Kasumi-1 (cell line): ENCODE measurements at regions not wholly inside any gene's neighbourhood (a gene's known extent, or its start where the extent isn't known, plus 50 kb on each side); places are given as distances from the start of the nearest gene placed in this dataset.
"Not testable (repeated sequence)": the region's sequence is repeated elsewhere in the genome, so short reads cannot be mapped to it uniquely, and the experiment has no call there.

ENCODE experiments used
- DNase-seq, 2 experiments: peaks; one replicate each; lab custom pipeline; 2025; lab: John Stamatoyannopoulos, UW

- no peak for DNase-seq
Measured at GRCh38 chr12:33187409-33187808, 252.2 kb downstream of the SYT10 start.

DNA sequence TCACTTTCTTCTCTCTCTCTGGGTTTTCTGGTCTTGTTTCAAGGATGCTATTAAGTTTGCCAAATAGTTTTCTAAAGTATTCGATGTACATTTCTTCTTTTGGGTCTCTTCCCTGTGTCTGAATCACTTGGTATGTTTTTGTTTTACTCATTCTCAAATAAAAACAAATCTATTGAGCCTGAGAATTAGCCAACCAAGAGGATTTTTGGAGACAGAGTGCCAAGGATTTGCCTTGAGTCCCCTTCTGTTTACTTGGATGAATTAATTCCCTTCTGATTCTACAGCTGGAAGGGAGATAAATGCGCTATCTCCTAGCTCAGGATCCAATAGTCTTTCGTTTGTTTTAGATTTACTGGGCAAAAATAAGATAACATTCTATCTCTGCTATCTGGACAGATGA lies 255.5 kb downstream of the SYT10 start:
- no peak for DNase-seq

- DNase-seq = no peak
Measured at GRCh38 chr12:33182485-33182884, 257.1 kb downstream of the SYT10 start.

GRCh38 chr12:33180918-33181317 lies 258.7 kb downstream of the SYT10 start:
- no peak for DNase-seq

DNA sequence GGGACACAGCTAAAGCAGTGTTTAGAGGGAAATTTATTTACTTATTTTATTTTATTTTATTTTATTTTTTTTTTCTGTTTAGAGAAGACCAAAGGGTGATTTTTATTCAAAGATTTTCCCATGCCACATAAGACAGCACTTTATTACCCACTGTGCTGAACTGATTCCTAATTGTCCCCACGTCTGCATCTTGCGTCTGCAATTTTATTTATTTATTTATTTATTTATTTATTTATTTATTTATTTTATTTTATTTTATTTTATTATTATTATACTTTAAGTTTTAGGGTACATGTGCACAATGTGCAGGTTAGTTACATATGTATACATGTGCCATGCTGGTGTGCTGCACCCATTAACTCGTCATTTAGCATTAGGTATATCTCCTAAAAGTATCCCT lies 269.7 kb upstream of the PKP2 start:
- not testable (repeated sequence) for DNase-seq

GRCh38 chr12:33156042-33156441 lies 259.5 kb upstream of the PKP2 start:
- DNase-seq = peak in 1 of 2 experiments; percentile 2

- not testable (repeated sequence) for DNase-seq
Measured at GRCh38 chr12:33147292-33147691, 250.7 kb upstream of the PKP2 start.

DNA sequence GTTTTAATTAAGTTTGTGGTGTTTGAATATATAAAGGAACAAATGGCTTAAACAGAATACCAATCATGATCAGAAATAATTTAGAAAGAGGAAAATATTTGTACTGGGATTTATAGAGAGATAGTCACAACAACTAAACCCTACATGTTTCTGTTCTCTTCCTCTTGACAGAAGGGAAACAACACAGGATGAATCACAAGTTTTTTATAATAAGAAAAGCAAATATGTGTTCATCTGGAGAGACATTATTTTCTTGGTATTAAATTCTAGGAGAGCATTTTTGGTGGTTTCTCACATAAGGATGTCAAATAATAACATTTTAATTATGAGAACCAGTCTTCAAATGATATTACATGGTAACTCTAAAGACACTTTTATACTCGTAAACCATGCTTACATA lies 232.9 kb upstream of the PKP2 start:
- DNase-seq = no peak

- no peak for DNase-seq
Measured at GRCh38 chr12:33125755-33126154, 229.2 kb upstream of the PKP2 start.

GRCh38 chr12:33116284-33116683 lies 219.7 kb upstream of the PKP2 start:
- no peak for DNase-seq

- DNase-seq = no peak
Measured at GRCh38 chr12:33115716-33116115, 219.1 kb upstream of the PKP2 start.

- no peak for DNase-seq
Measured at GRCh38 chr12:33111850-33112249, 215.3 kb upstream of the PKP2 start.

DNA sequence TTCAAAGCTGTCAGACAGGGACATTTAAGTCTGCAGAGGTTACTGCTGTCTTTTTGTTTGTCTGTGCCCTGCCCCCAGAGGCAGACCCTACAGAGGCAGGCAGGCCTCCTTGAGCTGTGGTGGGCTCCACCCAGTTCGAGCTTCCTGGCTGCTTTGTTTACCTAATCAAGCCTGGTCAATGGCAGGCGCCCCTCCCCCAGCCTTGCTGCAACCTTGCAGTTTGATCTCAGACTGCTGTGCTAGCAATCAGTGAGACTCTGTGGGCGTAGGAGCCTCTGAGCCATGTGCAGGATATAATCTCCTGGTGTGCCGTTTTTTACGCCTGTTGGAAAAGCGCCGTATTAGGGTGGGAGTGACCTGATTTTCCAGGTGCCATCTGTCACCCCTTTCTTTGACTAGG lies 211.2 kb upstream of the PKP2 start:
- DNase-seq = not testable (repeated sequence)

GRCh38 chr12:33093534-33093933 lies 197.0 kb upstream of the PKP2 start:
- no peak for DNase-seq

DNA sequence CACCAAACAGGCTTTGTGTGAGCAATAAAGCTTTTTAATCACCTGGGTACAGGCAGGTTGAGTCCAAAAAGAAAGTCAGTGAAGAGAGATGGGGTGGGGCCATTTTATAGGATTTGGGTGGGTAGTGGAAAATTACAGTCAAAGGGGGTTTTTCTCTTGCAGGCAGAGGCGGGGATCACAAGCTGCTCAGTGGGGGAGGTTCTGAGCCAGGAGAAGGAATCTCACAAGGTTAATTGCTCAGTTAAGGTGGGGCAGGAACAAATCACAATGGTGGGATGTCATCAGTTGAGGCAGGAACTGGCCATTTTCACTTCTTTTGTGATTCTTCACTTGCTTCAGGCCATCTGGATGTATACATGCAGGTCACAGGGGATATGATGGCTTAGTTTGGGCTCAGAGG lies 191.3 kb upstream of the PKP2 start:
- not testable (repeated sequence) for DNase-seq

DNA sequence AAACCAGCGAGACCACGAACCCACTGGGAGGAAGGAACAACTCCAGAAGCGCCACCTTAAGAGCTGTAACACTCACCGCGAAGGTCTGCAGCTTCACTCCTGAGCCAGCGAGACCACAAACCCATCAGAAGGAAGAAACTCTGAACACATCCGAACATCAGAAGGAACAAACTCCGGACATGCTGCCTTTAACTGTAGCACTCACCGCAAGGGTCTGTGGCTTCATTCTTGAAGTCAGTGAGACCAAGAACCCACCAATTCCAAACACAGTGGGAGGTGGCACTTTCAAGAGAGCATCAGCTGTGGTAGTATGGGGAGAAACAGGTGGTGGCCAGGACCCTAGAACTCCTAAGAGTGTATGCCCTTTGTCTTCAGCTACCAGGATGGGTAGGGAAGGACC lies 179.8 kb upstream of the PKP2 start:
- peak; percentile 38 to 62 for DNase-seq

- DNase-seq = not testable (repeated sequence)
Measured at GRCh38 chr12:33075130-33075766, 178.7 kb upstream of the PKP2 start.

GRCh38 chr12:33061844-33062243 lies 165.3 kb upstream of the PKP2 start:
- DNase-seq = no peak

DNA sequence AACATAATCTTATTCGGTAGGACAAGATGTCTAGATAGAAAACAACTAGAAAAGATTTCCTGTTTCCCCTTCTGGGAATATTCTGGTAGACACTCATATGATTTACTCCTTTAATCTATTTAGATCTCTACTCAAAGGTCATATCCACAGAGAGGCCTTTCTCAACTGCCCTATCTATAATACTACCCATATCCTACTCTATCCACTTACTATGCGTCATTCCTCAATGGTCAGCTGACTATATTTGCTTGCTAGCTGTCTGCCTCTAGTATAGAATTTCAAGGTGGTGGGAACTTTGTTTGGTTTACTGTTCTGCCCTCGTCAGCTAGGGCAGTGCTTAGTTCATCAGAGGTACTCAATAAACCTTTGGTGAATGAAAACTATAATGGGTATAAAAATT lies 157.8 kb upstream of the PKP2 start:
- no peak for DNase-seq

DNA sequence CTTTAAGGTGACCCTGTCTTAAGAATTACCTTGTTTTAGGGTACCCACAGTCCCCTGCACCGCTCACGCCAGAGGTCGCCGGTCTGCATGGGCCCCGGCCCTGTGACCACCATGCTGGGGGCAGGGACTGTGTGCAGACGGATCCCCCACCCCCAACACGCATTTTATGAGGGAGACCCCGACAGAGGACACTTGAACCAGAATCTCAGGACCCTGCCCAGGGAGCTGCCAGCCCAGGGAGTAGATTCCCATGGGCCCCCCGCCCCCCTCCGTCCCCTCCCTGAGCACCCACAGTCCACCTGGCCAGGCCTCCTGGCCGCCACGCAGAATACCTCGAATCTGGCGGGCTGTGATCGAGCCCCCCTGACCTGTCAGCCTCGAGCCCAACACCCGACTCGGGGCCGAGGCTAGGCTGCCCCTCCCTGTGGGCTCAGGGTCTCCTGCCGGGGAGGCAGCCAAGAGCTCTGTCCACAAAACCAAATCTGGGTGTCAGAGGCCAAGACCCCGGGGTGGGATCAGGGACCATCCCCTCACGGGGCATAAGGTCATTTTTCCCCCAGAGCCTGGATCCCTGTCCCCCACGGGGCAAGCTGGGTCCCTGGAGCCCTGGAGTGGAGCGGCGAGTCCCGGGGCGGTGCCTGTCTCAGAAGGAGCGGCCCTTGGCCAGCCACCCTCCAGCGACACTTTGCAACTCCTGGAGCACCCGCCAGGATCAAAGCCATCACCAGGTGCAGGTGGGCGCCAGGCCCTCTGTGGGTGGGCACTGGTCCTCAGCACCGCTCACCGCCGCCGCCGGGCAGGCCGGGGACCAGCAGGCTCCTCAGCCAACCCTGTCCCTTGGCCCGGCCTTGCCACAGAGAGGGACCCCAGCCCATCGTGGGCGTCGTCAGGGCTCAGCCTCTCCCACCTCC lies 155.8 kb upstream of the PKP2 start:
- no peak for DNase-seq

GRCh38 chr12:33047666-33048065 lies 151.1 kb upstream of the PKP2 start:
- DNase-seq = no peak

GRCh38 chr12:33044447-33044846 lies 147.9 kb upstream of the PKP2 start:
- no peak for DNase-seq

- no peak for DNase-seq
Measured at GRCh38 chr12:33041562-33041961, 145.0 kb upstream of the PKP2 start.
